ENCODE measurements at regions not wholly inside any gene's neighbourhood (a gene's known extent, or its start where the extent isn't known, plus 50 kb on each side); places are given as distances from the start of the nearest gene placed in this dataset.

GRCh38 chr5:121380066-121380465, 471.6 kb upstream of the FTMT start:
- POLR2A ChIA-PET (ENCODE audit: unreplicated experiment) = no interaction called here
- WGBS, 2 experiments (ENCODE audit: extremely low coverage in 2 of 2, insufficient read length in 1 of 2) = no CpG with 5 or more reads among the region's 2 CpGs

More at GRCh38 chr5:121380066-121380465, 471.6 kb upstream of the FTMT start:
- Histone ChIP-seq H3K27ac (ENCODE audit: insufficient read depth, low read length) (no peak overlapping the region), H3K14ac (replicated peaks; ENCODE audit: low read depth, low read length) (no peak overlapping the region), H4K5ac (ENCODE audit: low read depth, low read length) (no peak overlapping the region), H2AFZ (replicated peaks; ENCODE audit: low read length, poor library complexity) (no peak overlapping the region), H4K91ac (ENCODE audit: insufficient read depth, low read depth, low read length) (no peak overlapping the region), H2BK20ac (ENCODE audit: low read depth, low read length) (no peak overlapping the region), H3K4me1 (ENCODE audit: control insufficient read depth, insufficient read depth, low read length) (no peaks in the 10 kb centered on the region), H3K36me3 (ENCODE audit: control insufficient read depth, insufficient read depth, low read length) (no peaks in the 10 kb centered on the region), H3K9me3 (ENCODE audit: control insufficient read depth, insufficient read depth, low read length) (no peaks in the 10 kb centered on the region), H3K23ac (ENCODE audit: low read depth, low read length) (no peak overlapping the region), H3K27me3 (ENCODE audit: control insufficient read depth, insufficient read depth, low read length) (no peaks in the 10 kb centered on the region), H2BK15ac (ENCODE audit: low read depth, low read length) (no peak overlapping the region), H4K8ac (ENCODE audit: low read depth in 2 of 2, low read length in 2 of 2) (no peak overlapping the region), H3K4me3 (ENCODE audit: insufficient read depth, low read depth, low read length) (no peak overlapping the region), H2BK5ac (ENCODE audit: low read depth, low read length, poor library complexity, severe bottlenecking) (no peak overlapping the region), H3K4me2 (ENCODE audit: low read depth, low read length) (no peak overlapping the region), H3K4ac (ENCODE audit: low read depth, low read length) (no peak overlapping the region), H3K79me1 (ENCODE audit: low read depth in 1 of 2, low read length in 2 of 2) (no peaks in the 10 kb centered on the region), H3K9me1 (ENCODE audit: insufficient read depth, low read length) (0 out of 2 replicates have a peak, but pooled peaks cover 3% of the 10 kb centered on the region), H2AK9ac (replicated peaks; ENCODE audit: low read depth, low read length, poor library complexity) (no peak overlapping the region), H3K56ac (ENCODE audit: extremely low read depth, insufficient read depth, low read length) (no peak overlapping the region), H3K9ac (ENCODE audit: low read depth, low read length) (no peak overlapping the region), H4K20me1 (ENCODE audit: insufficient read depth, low read length) (no peaks in the 10 kb centered on the region), H2AK5ac (ENCODE audit: low read depth, low read length) (no peak overlapping the region), H3K18ac (ENCODE audit: low read depth, low read length) (no peak overlapping the region), H2BK120ac (ENCODE audit: low read depth, low read length) (no peak overlapping the region)
- no peak for TF ChIP-seq CHD1 (IDR thresholded peaks at IDR 0.05; ENCODE audit: low read depth, low read length)
- TF ChIP-seq RFX5 (IDR thresholded peaks at IDR 0.05; ENCODE audit: low read depth, low read length) = no peak
- TF ChIP-seq BHLHE40 (IDR thresholded peaks at IDR 0.05; ENCODE audit: low read depth, low read length) = no peak
- no peak for TF ChIP-seq MAZ (IDR thresholded peaks at IDR 0.05; ENCODE audit: borderline replicate concordance, low read depth, low read length)
- no peak for TF ChIP-seq RCOR1 (IDR thresholded peaks at IDR 0.05; ENCODE audit: insufficient replicate concordance, low read length)
- no peak for TF ChIP-seq SMC3 (IDR thresholded peaks at IDR 0.05; ENCODE audit: low read depth, low read length)
- no peak for TF ChIP-seq POLR2A (IDR thresholded peaks at IDR 0.05; ENCODE audit: low read depth, low read length)
- no peak for TF ChIP-seq USF2 (IDR thresholded peaks at IDR 0.05; ENCODE audit: low read depth, low read length)
- no peak for TF ChIP-seq RAD21 (IDR thresholded peaks at IDR 0.05; ENCODE audit: low read length)
- no peak for TF ChIP-seq ELK1 (IDR thresholded peaks at IDR 0.05; ENCODE audit: borderline replicate concordance, low read depth, low read length)
- TF ChIP-seq MXI1 (IDR thresholded peaks at IDR 0.05; ENCODE audit: borderline replicate concordance, low read depth, low read length) = no peak
- TF ChIP-seq CEBPB (IDR thresholded peaks at IDR 0.05; ENCODE audit: low read depth, low read length) = no peak
- no peak for TF ChIP-seq NFE2L2 (IDR thresholded peaks at IDR 0.05; ENCODE audit: low read depth, low read length)
- no peak for TF ChIP-seq MAFK (IDR thresholded peaks at IDR 0.05; ENCODE audit: low read depth, low read length)
- TF ChIP-seq CTCF (conservative IDR thresholded peaks at IDR 0.05; ENCODE audit: low read depth, low read length) = no peak
- TF ChIP-seq FOS (IDR thresholded peaks at IDR 0.05; ENCODE audit: low read depth, low read length) = no peak
- intact Hi-C loops (cut with micrococcal nuclease) (no loop called here), in situ Hi-C loops (cut with MboI; ENCODE audit: low sequenced_read_pairs) (no loop called here), dilution Hi-C loops (cut with HindIII; ENCODE audit: low sequenced_read_pairs, unreplicated experiment) (no loop called here)
- CTCF ChIA-PET = no interaction called here
- DNase-seq = no peak
- no TSS peak for BruUV-seq (replicated peaks)
- ATAC-seq (ENCODE audit: low read depth) = no peak

Data from IMR-90 (cell line).